Left renal cortex interstitium (tissue), 4 donors: ENCODE measurements at regions not wholly inside any gene's neighbourhood (a gene's known extent, or its start where the extent isn't known, plus 50 kb on each side); places are given as distances from the start of the nearest gene placed in this dataset.

ENCODE experiments used
- DNase-seq, 4 donors: peaks; one replicate each; pipeline ENCODE4 v3.0.0-alpha.2; 2013; ENCODE audit warnings: low read depth in 4 of 4, low spot score in 2 of 4, missing footprints in 1 of 4

DNA sequence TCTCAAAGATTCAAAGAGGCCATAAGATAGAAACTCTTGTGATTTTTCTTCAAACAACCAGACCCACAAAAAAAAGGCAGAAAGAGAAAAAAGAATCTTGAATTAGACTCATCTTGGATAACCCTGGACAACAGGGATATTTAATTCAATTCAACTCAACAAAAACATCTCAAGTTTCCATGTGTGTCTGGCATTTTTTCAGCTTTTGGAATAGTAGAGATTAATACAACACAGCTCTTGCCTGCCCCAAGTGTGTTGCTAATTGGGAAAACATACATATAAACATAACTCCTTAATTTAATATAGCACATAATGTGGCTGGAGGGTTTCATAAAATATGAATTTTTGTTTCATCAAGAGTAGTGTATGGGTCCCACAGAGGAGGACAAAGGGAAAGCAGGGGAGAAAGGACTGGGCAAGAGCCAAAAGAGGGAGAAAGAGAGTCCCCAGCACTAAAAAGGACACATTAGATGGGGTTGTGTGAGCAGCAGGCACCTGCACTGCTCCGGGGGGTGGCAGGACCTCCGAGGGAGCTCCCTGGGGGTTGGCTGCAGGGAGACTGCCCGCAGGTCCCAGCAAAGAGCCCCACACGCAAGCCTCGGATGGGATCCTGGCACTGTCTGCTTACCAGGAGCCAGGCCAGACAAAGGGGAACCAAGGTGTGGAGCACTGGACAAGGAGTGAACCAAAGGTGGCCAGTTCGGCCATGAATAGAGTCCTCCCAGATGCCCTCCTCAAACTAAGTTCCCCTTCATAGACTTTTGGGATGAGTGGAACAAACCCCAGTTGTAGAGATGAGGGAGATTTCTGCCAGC is 65.6 kb upstream of the TMEM72 start:
- DNase-seq: no peak

DNA sequence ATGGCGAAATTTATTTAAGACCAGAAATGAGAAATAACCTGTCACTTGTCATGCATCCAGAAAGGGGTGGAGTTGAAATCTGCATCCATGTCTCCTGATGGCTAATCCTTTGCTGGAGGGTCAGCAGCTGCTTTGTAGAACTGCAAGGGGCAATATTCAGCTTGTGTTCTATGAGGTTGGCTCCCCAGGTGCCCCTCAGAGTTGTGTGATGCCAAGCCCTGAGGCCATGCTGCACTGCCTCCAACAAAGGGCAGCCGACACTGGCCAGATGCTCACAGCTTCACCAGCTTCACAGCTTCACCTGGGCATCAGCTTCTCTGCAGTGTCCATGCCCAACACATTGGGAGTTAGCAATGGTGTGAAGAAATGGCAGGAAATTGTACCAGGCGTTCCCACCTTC is 64.0 kb upstream of the TMEM72 start:
- no peak for DNase-seq

DNA sequence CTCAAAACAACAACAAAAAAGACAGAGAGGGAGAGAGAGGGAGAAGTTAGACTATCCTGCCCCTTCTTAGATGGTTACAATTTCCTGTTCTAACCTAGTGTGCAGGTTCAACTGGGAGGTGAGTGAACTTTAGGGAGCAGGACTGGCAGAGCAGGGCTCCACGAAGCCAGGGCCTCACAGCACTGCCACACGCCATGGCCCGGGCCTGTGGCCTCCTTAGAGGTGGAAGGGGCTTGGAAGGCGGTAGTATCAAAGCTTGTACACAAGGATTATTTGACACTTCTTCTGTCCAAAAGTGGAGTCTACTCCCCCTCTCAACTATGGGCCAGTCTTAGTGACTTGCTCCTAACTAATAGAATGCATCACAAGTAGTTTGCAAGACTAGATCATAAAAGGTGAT is 62.9 kb upstream of the TMEM72 start:
- DNase-seq: no peak

DNA sequence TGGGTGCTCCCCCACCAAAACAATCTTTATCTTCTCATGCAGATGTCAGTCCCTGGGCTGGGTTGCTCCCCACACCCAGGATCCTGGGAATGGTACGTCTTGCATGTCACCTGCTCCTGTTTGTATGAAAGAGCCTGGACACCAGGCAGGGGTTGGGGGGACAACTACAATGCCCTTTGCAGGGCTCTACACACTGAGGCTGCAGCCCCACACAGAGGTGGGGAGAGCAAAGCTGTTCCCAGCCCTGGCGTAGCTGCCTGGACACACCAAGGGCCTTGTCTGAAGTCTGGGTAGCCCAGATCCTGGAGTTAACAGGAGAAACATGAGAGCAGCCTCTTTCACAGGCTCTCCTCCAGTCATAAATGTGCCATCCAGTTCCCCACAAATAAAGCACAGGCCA is 61.2 kb upstream of the TMEM72 start:
- DNase-seq: no peak

DNA sequence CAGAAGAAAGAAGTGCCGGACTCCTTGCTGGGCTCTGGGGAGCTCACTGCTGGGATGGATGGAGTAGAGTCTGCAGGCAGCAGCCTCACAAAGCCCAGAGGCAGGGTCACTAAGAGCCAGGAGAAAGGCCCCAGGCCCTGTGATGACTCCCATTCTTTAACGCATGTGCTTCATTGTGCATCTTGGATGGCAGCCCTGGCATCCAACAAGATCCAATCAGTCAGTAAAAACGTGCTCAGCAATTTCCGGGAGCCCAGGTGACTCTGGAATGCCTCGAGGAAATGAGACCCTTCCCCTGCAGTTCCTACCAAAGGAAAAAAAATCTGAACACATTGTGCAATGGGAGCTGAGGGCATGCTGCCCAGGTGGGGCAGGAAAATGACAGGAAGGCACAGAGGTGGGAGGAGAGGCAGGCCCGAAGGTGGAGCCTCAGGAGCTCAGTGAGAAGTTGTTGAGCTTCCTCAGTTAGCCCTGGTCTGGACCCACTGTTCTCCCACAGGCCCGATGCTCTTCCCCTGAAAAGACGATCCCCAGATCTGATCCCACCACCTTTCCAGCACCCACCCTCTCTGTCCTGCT is 60.7 kb upstream of the TMEM72 start:
- DNase-seq: no peak

DNA sequence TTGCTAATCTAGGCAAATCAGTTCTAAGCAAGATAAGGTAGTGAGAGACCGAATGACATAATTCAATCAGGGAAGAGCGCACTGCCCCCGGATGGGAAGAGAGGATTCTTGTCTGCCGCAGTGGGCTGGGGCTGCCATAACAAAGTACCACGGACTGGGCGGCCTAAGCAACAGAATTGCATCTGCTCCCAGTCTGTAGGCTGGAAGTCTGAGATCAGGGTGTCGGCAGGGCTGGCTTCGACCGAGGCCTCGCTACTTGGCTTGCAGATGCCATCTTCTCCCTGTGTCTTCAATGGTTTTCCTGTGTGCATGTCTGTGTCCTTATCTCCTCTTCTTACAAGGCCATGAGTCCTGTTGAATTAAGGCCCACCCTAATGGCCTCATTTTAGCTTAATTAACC is 59.7 kb upstream of the TMEM72 start:
- DNase-seq: no peak

DNA sequence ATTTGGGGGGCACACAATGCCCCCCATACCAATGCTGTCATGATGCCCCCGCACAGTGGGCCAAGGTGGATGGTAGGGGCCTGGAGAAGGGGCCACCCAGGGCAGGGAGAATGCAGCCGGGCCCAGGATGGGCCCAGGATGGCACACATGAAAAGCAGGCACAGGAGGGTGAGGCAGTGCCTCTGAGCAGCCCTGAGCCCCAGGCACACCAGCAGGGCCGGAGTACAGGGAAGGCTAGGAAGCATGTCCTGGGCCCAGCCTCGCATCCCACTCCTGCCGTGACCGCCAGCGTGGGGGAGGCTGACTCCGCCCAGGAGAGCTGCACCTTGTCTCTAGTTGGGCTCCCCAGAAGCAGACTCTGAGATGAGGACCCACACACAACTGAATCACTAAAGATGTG is 59.3 kb upstream of the TMEM72 start:
- DNase-seq: no peak

DNA sequence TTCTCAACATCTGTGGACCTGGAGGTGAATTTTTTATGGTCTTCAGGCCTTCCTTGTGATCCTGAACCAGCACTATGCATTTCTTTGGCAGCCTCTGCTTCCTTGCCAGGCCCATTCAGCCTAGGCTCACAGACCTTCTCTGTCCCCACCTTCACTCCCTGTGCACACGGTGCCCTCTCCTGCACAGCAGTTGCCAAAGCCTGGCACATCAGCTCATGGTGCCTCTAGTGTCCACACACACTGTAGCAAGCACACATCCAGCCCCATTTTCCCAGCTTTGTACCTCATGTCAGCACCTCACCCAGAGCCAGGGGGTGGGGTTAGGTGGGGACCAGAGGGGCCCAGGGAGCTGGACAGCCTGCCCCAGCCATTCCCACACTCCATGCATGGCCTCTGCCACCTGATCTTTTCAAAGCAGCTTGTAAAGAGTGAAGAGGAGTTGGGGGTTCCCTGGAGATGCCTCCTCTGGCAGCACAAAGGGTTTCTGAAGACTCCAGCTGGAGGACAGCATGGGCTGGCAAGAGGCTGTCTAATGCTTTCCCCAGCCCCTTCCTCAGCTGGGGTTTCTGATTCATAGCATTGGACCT is 57.9 kb upstream of the TMEM72 start:
- no peak for DNase-seq

DNA sequence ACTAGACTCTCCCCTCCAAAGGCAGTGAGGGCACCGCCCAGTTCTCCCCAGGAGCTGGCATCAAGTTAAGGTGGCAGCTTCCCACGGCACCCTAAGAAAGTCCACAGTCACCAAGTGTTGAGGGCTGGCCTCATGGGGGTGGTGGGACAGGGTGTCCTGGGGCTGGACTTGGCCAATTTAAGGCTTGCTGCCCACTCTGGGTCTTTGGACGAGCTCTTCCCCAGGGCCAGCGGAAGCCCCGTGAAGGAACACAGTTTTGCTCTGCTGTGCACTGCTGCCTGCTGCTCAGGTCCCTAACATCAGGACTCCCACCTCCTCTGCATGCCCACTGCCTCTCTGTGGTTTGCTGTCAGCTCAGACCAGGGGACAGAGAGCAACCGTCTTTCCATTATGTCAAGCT is 57.3 kb upstream of the TMEM72 start:
- no peak for DNase-seq

DNA sequence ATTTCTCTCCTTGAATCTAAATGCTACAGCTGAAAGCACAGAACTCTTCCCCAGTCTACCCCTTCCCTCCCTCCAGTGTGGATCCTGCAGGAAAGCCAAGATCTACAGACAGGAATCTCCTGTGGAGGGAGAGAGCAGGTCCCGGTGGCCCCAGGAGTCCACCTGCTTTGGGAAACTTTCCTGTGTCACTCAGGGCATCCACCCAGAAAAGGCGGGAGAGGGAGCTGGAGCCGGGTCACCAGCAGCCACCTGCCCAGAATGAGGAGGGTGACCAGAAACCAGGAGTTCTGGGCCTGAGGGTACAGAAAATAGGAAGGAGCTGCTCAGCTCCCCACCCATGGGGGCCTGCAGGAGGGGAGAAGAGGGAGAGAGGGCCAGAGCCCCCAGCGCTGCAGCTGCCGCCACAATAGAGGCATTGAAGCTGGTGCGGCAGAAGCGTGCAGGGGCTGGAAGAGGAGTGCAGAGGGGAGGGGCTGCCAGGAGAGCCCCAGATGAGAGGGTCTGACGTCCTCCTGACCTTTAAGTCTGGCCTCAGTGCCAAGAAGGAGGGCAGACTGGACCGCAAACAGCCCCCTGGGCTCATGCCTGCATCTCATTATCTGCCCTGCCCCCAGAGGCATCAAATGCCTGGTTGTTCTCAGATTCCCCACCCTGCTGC is 56.3 kb upstream of the TMEM72 start:
- no peak for DNase-seq

DNA sequence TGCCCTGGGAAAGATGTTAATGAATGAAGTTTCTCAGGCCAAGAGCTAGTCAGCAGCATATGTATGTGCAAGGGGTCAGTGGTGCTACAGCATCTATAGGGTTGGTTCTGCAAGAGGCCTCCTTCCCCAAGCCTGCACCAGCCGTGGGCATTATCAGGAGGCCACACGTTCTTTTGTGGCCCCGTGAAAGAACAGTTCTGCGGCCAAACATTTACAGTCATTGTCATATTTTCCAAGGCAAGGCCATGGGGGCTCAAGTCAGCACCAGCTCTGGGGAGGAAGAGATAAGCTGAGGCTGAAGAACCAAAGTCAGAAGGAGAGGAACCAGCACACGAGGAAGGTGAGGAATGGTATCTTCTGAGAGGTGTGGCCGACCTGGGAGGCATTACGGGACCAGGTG is 54.4 kb upstream of the TMEM72 start:
- DNase-seq: no peak

DNA sequence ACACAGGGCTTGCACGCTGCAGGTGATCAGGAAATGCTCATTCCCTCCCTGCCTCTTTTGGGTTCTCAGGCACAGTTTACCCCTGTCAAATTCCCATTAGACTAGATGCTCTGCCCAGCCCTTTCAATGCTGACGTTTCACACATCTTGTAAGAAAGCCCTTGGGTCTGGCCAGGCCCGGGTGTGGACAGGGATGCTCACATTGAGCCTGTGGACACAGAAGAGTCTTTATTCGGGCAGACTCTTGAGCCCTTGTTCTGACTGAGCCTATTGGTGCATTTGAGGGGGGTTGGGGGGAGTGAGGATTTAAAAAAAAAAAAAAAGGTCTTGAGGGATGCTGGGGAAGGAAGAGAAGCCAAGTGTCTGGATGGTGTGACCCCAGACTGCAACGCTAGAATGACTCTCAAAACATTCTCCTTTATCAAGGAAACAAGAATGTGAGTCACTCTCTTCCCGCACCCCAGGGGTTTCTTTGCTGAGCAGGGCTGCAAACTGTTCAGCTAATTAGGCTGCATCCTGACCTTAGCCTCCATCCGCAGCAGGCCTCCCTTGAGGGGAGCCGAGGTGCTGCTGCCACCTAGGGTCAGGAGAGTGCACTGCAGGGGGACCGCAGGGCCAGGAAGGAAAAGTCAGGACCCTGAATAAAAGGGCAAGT is 53.6 kb upstream of the TMEM72 start:
- no peak for DNase-seq

DNA sequence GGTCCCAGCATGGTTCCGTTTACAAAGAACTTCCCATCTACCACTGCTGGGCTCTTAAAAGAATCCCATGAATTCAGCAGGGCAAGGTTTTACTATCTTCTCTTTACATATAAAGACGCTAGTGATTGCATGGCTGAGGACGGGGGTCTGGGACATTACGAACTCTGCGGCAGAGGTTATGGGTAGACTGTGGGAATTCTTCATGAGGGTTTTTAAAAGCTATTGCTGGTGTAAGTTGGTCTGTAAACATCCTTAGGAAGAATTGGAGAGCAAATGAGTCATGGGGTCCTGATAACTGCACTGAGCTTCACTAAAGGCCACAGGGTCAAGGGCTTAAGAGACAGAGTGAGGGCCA is 53.1 kb upstream of the TMEM72 start:
- DNase-seq: no peak

DNA sequence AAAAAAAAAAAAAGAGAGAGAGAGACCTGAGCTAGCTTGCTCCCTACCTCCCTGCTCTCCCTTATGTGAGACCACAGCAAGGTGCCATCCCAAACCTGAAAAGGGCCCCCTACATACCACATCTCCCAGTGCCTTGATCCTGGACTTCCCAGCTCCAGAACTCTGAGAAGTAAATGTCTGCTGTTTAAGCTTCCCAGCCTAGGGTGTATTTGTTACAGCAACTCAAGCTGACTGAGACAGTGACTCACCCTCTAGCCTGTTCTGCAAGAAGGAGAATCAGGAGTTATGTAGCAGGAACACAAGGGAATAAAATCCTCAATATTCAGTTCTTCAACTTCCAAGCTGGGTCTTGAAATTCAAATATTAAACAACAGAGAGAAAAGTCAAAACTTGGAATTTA is 52.1 kb upstream of the TMEM72 start:
- no peak for DNase-seq

DNA sequence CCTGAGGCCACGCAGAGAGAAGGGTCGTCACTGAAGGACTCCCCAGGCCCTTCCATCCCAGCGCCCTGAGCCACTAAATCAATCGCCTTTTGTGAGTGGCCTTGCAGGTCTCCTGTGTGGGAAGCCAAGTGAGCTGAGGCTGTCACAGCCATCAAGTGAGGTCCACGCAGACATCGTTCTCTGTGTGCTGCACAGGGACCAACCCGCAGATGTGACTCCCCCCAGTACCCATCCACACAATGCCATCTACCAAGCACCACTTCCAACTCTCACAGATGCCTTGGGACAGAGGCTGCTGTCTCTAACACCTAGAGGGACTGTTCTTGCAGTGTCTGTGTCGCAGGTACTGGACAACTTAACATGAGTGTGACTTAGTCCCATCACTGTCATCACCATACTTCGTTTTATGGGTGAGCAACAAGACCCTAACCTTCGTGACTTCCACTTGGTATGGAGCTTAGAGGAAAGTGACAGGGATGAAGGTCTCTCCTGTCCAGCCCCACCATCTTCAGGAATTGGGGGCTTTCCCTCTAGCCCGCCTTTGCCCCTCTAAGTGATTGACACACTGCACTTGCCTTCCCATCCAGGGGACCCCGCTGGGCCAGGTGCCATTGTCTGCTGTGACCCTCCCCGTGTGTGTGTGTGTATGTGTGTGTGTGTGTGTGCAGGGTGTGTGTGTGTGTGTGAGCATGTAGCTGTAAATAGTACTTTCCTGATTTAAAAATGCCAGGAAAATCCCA is 51.4 kb upstream of the TMEM72 start:
- no peak for DNase-seq

DNA sequence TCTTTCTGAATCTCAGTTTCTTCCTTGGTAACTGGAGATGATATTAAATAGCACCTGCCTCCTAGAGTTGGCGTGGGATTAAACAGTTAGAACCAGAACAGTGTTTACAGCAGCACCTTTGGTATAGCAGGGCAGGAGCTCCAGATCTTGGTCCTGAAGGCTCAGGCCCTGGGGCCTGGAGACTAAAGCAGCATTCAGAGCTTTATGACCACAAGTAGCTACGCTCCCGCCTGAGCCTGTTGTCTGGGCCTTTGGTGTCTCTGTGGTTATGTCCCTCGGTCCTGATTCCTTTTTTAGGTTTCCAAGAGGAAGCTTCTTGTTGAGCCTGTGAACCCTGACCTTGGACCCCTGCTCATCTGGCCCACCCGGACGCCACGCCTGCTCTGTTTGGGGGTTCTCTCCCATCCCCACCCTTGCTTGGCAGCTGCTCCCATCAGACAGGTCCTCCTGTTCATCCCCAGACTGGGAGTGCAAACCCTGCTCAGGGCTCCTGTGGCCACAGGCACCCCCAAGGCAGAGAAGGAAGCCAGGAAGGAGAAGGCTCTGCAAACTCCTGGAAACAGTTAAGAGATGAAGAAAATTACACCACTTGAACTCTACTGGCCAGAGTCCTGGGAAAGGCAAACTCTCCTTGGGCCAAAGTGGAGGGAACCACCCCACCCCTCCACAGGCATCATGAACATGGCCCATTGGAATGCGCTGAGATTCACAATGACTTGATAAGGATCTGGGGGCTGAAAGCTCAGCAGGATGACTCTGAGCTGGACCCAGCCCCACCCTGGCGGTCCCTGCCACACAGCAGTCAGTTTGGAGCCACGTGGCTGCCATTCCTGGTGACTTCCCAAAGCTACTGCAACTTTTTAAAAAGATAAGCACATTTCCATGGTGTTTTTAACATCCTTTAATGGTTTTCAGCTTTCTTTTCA is 50.1 kb upstream of the TMEM72 start:
- DNase-seq: no peak
